ENCODE measurements at regions not wholly inside any gene's neighbourhood (a gene's known extent, or its start where the extent isn't known, plus 50 kb on each side); places are given as distances from the start of the nearest gene placed in this dataset.

DNA sequence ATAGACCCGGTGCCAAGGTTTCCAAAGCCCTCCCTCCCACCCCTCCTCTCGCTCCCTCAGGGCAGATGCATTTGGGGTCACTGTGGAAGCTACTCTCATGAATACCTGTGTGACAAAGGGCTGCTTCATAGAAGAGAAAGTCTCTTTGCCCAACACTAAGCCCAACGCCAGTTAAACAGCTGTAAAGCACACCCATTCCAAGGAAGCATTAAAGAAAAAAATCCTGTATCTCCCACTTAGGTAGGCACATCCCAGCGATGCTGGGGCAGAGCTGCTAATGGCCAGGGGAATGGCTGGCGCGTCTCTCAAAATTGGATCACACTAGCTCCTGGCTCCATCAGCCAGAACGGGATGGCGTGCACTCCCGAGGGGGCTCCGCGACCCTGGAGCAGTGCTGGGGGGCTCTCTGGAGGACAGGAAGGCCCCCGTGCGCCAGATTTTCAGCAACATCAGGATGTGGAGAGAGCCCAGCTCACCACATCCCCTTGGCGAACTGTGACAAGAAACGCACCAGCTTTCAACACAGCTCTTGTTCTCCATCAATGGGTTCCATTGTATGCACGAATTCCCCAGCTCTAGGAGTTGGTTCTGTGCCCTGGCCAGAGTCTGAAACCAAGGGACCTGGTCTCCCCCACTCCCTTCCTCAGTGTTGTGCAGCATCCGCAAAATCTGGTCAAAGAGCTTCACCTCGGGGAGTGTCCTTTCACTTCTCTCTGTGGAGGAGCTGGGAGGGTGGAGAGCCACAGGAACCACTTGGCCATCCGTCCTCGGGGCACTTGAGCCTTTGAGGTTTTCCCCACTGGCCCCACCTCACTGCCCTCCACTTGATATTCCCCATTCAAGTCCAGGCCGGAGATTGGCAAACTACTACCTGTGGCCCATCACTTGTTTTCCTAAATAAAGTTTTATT lies 74.1 kb downstream of the TFAP2C start:
- Histone ChIP-seq H3K4me1 (ENCODE audit: control insufficient read depth in 1 of 2, insufficient read depth in 2 of 2, low read length in 2 of 2) (no peaks in the 10 kb centered on the region), H4K12ac (ENCODE audit: low read depth, low read length) (peak overlapping the region; percentile 37), H3K4me3 (ENCODE audit: low read depth, low read length) (no peak overlapping the region), H3K4ac (ENCODE audit: low read depth, low read length) (no peak overlapping the region), H3K23ac (ENCODE audit: low read length) (no peak overlapping the region), H4K91ac (ENCODE audit: low read depth, low read length) (no peak overlapping the region), H2AFZ (ENCODE audit: insufficient read depth, low read length, poor library complexity) (no peak overlapping the region), H3K14ac (ENCODE audit: low read length) (no peak overlapping the region), H2BK5ac (ENCODE audit: low read depth, low read length, poor library complexity) (no peak overlapping the region), H3K36me3 (ENCODE audit: control insufficient read depth in 1 of 2, insufficient read depth in 2 of 2, low read length in 2 of 2) (no peaks in the 10 kb centered on the region), H4K8ac (ENCODE audit: low read depth, low read length) (no peak overlapping the region), H2AK5ac (ENCODE audit: low read length) (no peak overlapping the region), H3K18ac (ENCODE audit: low read length) (no peak overlapping the region), H2BK120ac (ENCODE audit: insufficient read depth, low read length, poor library complexity) (no peak overlapping the region), H2BK12ac (ENCODE audit: low read length) (no peak overlapping the region), H3K27me3 (ENCODE audit: insufficient read depth, low read length) (no peaks in the 10 kb centered on the region), H3K9me3 (ENCODE audit: insufficient read depth, low read depth, low read length) (no peaks in the 10 kb centered on the region), H3K27ac (ENCODE audit: low read depth, low read length) (no peak overlapping the region), H3K9ac (ENCODE audit: low read length) (no peak overlapping the region), H3K79me1 (ENCODE audit: low read length) (no peaks in the 10 kb centered on the region), H3K79me2 (ENCODE audit: control insufficient read depth, insufficient read depth, low read length, poor library complexity) (no peaks in the 10 kb centered on the region), H3K4me2 (ENCODE audit: low read length) (no peak overlapping the region)
- DNase-seq, result no peak
- WGBS (ENCODE audit: extremely low coverage, insufficient coverage, insufficient read length), result no CpG with 5 or more reads among the region's 21 CpGs

- no peak overlapping the region for H4K91ac ChIP-seq (ENCODE audit: low read depth, low read length)
- peaks cover 0 to 1% of the 10 kb centered on the region in 2 experiments for H3K4me1 ChIP-seq (ENCODE audit: control insufficient read depth in 1 of 2, insufficient read depth in 2 of 2, low read length in 2 of 2)
- H3K9ac ChIP-seq (ENCODE audit: low read length), result no peak overlapping the region
- no peak overlapping the region for H2BK120ac ChIP-seq (ENCODE audit: insufficient read depth, low read length, poor library complexity)
- no peaks in the 10 kb centered on the region for H3K79me1 ChIP-seq (ENCODE audit: low read length)
- no peak overlapping the region for H2BK12ac ChIP-seq (ENCODE audit: low read length)
- H3K14ac ChIP-seq (ENCODE audit: low read length), result no peak overlapping the region
- no peak overlapping the region for H2AFZ ChIP-seq (ENCODE audit: insufficient read depth, low read length, poor library complexity)
- no peak overlapping the region for H2AK5ac ChIP-seq (ENCODE audit: low read length)
- H3K36me3 ChIP-seq (ENCODE audit: control insufficient read depth in 1 of 2, insufficient read depth in 2 of 2, low read length in 2 of 2), result no peaks in the 10 kb centered on the region
- no peak overlapping the region for H3K4me3 ChIP-seq (ENCODE audit: low read depth, low read length)
- H4K8ac ChIP-seq (ENCODE audit: low read depth, low read length), result no peak overlapping the region
- no peaks in the 10 kb centered on the region for H3K27me3 ChIP-seq (ENCODE audit: insufficient read depth, low read length)
- H3K4ac ChIP-seq (ENCODE audit: low read depth, low read length), result no peak overlapping the region
- no peak overlapping the region for H3K4me2 ChIP-seq (ENCODE audit: low read length)
- H4K12ac ChIP-seq (ENCODE audit: low read depth, low read length), result no peak overlapping the region
- H3K23ac ChIP-seq (ENCODE audit: low read length), result no peak overlapping the region
- H2BK5ac ChIP-seq (ENCODE audit: low read depth, low read length, poor library complexity), result no peak overlapping the region
- no CpG with 5 or more reads among the region's 6 CpGs for WGBS (ENCODE audit: extremely low coverage, insufficient coverage, insufficient read length)
- no peaks in the 10 kb centered on the region for H3K79me2 ChIP-seq (ENCODE audit: control insufficient read depth, insufficient read depth, low read length, poor library complexity)
- H3K9me3 ChIP-seq (ENCODE audit: insufficient read depth, low read depth, low read length), result no peaks in the 10 kb centered on the region
- no peak overlapping the region for H3K18ac ChIP-seq (ENCODE audit: low read length)
- no peak overlapping the region for H3K27ac ChIP-seq (ENCODE audit: low read depth, low read length)
- no peak for DNase-seq
Observed at GRCh38 chr20:56706867-56707360, 77.8 kb downstream of the TFAP2C start.

DNA sequence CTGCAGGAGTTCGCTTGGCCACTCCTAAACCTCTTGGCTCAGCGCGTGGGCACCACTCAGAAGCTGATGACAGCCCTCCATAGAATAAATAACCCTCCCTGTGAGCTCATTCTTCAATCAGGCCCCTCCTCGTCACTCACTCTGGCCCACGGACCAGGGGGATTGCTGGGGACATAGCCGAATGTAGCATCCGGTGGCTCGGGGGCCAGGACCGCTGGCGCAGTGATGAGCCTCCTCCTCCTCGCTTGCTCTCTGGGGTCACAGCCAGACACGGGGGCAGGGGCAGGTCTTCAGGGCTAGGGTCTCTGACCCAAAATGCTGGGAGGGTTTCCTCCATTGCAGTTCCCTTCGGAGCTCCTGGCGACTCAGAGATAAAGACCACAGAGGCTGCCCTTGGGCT lies 79.9 kb downstream of the TFAP2C start:
- Histone ChIP-seq H2BK120ac (ENCODE audit: insufficient read depth, low read length, poor library complexity) (no peak overlapping the region), H4K91ac (ENCODE audit: low read depth, low read length) (no peak overlapping the region), H3K27ac (ENCODE audit: low read depth, low read length) (no peak overlapping the region), H2BK5ac (ENCODE audit: low read depth, low read length, poor library complexity) (no peak overlapping the region), H3K27me3 (ENCODE audit: insufficient read depth, low read length) (no peaks in the 10 kb centered on the region), H3K14ac (ENCODE audit: low read length) (no peak overlapping the region), H3K4me1 (ENCODE audit: control insufficient read depth in 1 of 2, insufficient read depth in 2 of 2, low read length in 2 of 2) (peaks cover 0 to 5% of the 10 kb centered on the region in 2 experiments), H2AK5ac (ENCODE audit: low read length) (no peak overlapping the region), H2AFZ (ENCODE audit: insufficient read depth, low read length, poor library complexity) (no peak overlapping the region), H3K9ac (ENCODE audit: low read length) (no peak overlapping the region), H3K18ac (ENCODE audit: low read length) (no peak overlapping the region), H4K8ac (ENCODE audit: low read depth, low read length) (no peak overlapping the region), H3K4ac (ENCODE audit: low read depth, low read length) (no peak overlapping the region), H3K36me3 (ENCODE audit: control insufficient read depth in 1 of 2, insufficient read depth in 2 of 2, low read length in 2 of 2) (no peaks in the 10 kb centered on the region), H4K12ac (ENCODE audit: low read depth, low read length) (no peak overlapping the region), H3K4me2 (ENCODE audit: low read length) (no peak overlapping the region), H3K79me2 (ENCODE audit: control insufficient read depth, insufficient read depth, low read length, poor library complexity) (no peaks in the 10 kb centered on the region), H3K79me1 (ENCODE audit: low read length) (no peaks in the 10 kb centered on the region), H3K9me3 (ENCODE audit: insufficient read depth, low read depth, low read length) (no peaks in the 10 kb centered on the region), H3K23ac (ENCODE audit: low read length) (no peak overlapping the region), H3K4me3 (ENCODE audit: low read depth, low read length) (no peak overlapping the region), H2BK12ac (ENCODE audit: low read length) (no peak overlapping the region)
- no peak for DNase-seq
- no CpG with 5 or more reads among the region's 14 CpGs for WGBS (ENCODE audit: extremely low coverage, insufficient coverage, insufficient read length)

DNA sequence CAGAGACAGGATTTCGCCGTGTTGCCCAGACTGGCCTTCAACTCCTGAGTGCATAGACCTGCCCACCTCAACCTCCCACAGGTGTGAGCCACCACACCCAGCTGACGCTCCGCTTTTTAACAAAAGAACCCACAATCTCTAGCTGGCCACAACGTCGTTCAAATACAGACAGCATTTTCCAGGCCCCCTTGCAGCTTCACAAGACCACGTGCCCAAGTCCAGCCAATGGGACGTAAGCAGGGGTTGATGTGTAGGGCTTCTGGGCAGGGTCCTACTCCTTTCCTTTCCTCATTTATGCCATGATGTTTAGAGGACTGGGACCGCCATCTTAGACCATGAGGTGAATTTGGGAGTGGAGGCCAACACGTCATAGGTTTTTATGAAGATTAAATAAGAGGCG lies 81.0 kb downstream of the TFAP2C start:
- H3K27ac ChIP-seq (ENCODE audit: low read depth, low read length), result no peak overlapping the region
- no peaks in the 10 kb centered on the region for H3K9me3 ChIP-seq (ENCODE audit: insufficient read depth, low read depth, low read length)
- no peaks in the 10 kb centered on the region for H3K27me3 ChIP-seq (ENCODE audit: insufficient read depth, low read length)
- DNase-seq, result no peak
- H2BK5ac ChIP-seq (ENCODE audit: low read depth, low read length, poor library complexity), result no peak overlapping the region
- H3K79me1 ChIP-seq (ENCODE audit: low read length), result no peaks in the 10 kb centered on the region
- H3K23ac ChIP-seq (ENCODE audit: low read length), result no peak overlapping the region
- no peak overlapping the region for H3K9ac ChIP-seq (ENCODE audit: low read length)
- H4K12ac ChIP-seq (ENCODE audit: low read depth, low read length), result no peak overlapping the region
- H2BK120ac ChIP-seq (ENCODE audit: insufficient read depth, low read length, poor library complexity), result no peak overlapping the region
- H4K91ac ChIP-seq (ENCODE audit: low read depth, low read length), result no peak overlapping the region
- H3K14ac ChIP-seq (ENCODE audit: low read length), result no peak overlapping the region
- H2BK12ac ChIP-seq (ENCODE audit: low read length), result no peak overlapping the region
- no peak overlapping the region for H2AK5ac ChIP-seq (ENCODE audit: low read length)
- H3K4me1 ChIP-seq (ENCODE audit: control insufficient read depth in 1 of 2, insufficient read depth in 2 of 2, low read length in 2 of 2), result peaks cover 0 to 5% of the 10 kb centered on the region in 2 experiments
- H3K4me3 ChIP-seq (ENCODE audit: low read depth, low read length), result no peak overlapping the region
- no peaks in the 10 kb centered on the region for H3K79me2 ChIP-seq (ENCODE audit: control insufficient read depth, insufficient read depth, low read length, poor library complexity)
- no peak overlapping the region for H2AFZ ChIP-seq (ENCODE audit: insufficient read depth, low read length, poor library complexity)
- H3K36me3 ChIP-seq (ENCODE audit: control insufficient read depth in 1 of 2, insufficient read depth in 2 of 2, low read length in 2 of 2), result no peaks in the 10 kb centered on the region
- WGBS (ENCODE audit: extremely low coverage, insufficient coverage, insufficient read length), result no CpG with 5 or more reads among the region's 11 CpGs
- no peak overlapping the region for H3K18ac ChIP-seq (ENCODE audit: low read length)
- H3K4me2 ChIP-seq (ENCODE audit: low read length), result no peak overlapping the region
- no peak overlapping the region for H3K4ac ChIP-seq (ENCODE audit: low read depth, low read length)
- H4K8ac ChIP-seq (ENCODE audit: low read depth, low read length), result no peak overlapping the region
